ENCODE measurements at regions not wholly inside any gene's neighbourhood (a gene's known extent, or its start where the extent isn't known, plus 50 kb on each side); places are given as distances from the start of the nearest gene placed in this dataset.
A peak's percentile ranks its signal among the peaks of the same experiment; 100 is the strongest.

GRCh38 chr10:3692387-3692999 lies 92.5 kb downstream of the KLF6 start:
- DNase-seq, result peak; percentile 40 to 67
- TF ChIP-seq POLR2A (IDR thresholded peaks at IDR 0.05), result no peak
- no peak for TF ChIP-seq CTCF (IDR thresholded peaks at IDR 0.05)
- no peaks in the 10 kb centered on the region for H3K9me3 ChIP-seq
- intact Hi-C loops (cut with DNase I; ENCODE audit: low total_unique reads), result no loop called here
- no peaks in the 10 kb centered on the region for H3K27me3 ChIP-seq
- H3K4me1 ChIP-seq, result no peaks in the 10 kb centered on the region
- H3K36me3 ChIP-seq, result no peaks in the 10 kb centered on the region
- H3K27ac ChIP-seq, result peak overlapping the region; percentile 53 to 60
- no peak overlapping the region for H3K4me3 ChIP-seq

GRCh38 chr10:3691482-3691881 lies 93.5 kb downstream of the KLF6 start:
- Histone ChIP-seq H3K4me1 (no peaks in the 10 kb centered on the region), H3K36me3 (no peaks in the 10 kb centered on the region), H3K9me3 (no peaks in the 10 kb centered on the region), H3K4me3 (no peak overlapping the region), H3K27ac (no peak overlapping the region), H3K27me3 (no peaks in the 10 kb centered on the region)
- TF ChIP-seq POLR2A (IDR thresholded peaks at IDR 0.05) (no peak), CTCF (IDR thresholded peaks at IDR 0.05) (no peak)
- intact Hi-C loops (cut with DNase I; ENCODE audit: low total_unique reads), result no loop called here
- no peak for DNase-seq

- H3K4me3 ChIP-seq, result no peak overlapping the region
- no peaks in the 10 kb centered on the region for H3K4me1 ChIP-seq
- H3K27me3 ChIP-seq, result no peaks in the 10 kb centered on the region
- DNase-seq, result no peak
- no peaks in the 10 kb centered on the region for H3K9me3 ChIP-seq
- TF ChIP-seq CTCF (IDR thresholded peaks at IDR 0.05), result no peak
- no peak for TF ChIP-seq POLR2A (IDR thresholded peaks at IDR 0.05)
- intact Hi-C loops (cut with DNase I; ENCODE audit: low total_unique reads), result no loop called here
- H3K27ac ChIP-seq, result no peak overlapping the region
- no peaks in the 10 kb centered on the region for H3K36me3 ChIP-seq
Measured at GRCh38 chr10:3689871-3690510, 95.0 kb downstream of the KLF6 start.

GRCh38 chr10:3687510-3688081 lies 97.4 kb downstream of the KLF6 start:
- no peak for DNase-seq
- no peaks in the 10 kb centered on the region for H3K4me1 ChIP-seq
- H3K27me3 ChIP-seq, result no peaks in the 10 kb centered on the region
- no peak overlapping the region for H3K27ac ChIP-seq
- no peaks in the 10 kb centered on the region for H3K36me3 ChIP-seq
- TF ChIP-seq CTCF (IDR thresholded peaks at IDR 0.05) (no peak), POLR2A (IDR thresholded peaks at IDR 0.05) (no peak)
- no peak overlapping the region for H3K4me3 ChIP-seq
- intact Hi-C loops (cut with DNase I; ENCODE audit: low total_unique reads), result no loop called here
- no peaks in the 10 kb centered on the region for H3K9me3 ChIP-seq

- DNase-seq, result no peak
- H3K27me3 ChIP-seq, result no peaks in the 10 kb centered on the region
- no peak overlapping the region for H3K27ac ChIP-seq
- H3K4me1 ChIP-seq, result no peaks in the 10 kb centered on the region
- no peaks in the 10 kb centered on the region for H3K36me3 ChIP-seq
- no peaks in the 10 kb centered on the region for H3K9me3 ChIP-seq
- TF ChIP-seq CTCF (IDR thresholded peaks at IDR 0.05) (no peak), POLR2A (IDR thresholded peaks at IDR 0.05) (no peak)
- intact Hi-C loops (cut with DNase I; ENCODE audit: low total_unique reads), result no loop called here
- no peak overlapping the region for H3K4me3 ChIP-seq
Measured at GRCh38 chr10:3685384-3685783, 99.6 kb downstream of the KLF6 start.
